H9 (cell line): ENCODE measurements at regions not wholly inside any gene's neighbourhood (a gene's known extent, or its start where the extent isn't known, plus 50 kb on each side); places are given as distances from the start of the nearest gene placed in this dataset.

Experiments used
- DNase-seq: peaks from one replicate; pipeline ENCODE4 v3.0.0-alpha.2; 2017
- H2AFZ ChIP-seq: one replicate; pipeline ENCODE4 v1.6.1; 2013; ENCODE audit warnings: mild to moderate bottlenecking, low read length, control low read depth, moderate library complexity
- H2AK5ac ChIP-seq: 2 replicates; pipeline ENCODE4 v1.6.1; 2013; ENCODE audit warnings: low read length, control low read depth, mixed read lengths; ENCODE audit not compliant: insufficient read length
- H2BK120ac ChIP-seq: one replicate; pipeline ENCODE4 v1.6.1; 2013; ENCODE audit warnings: low read depth, mild to moderate bottlenecking, low read length, control low read depth, inconsistent platforms; ENCODE audit not compliant: poor library complexity, severe bottlenecking
- H2BK12ac ChIP-seq: 2 replicates; pipeline ENCODE4 v1.6.1; 2013; ENCODE audit warnings: low read length, control low read depth, mixed read lengths, low read depth; ENCODE audit not compliant: insufficient read length
- H2BK15ac ChIP-seq: 2 replicates; pipeline ENCODE4 v1.6.1; 2013; ENCODE audit warnings: low read depth, low read length, control low read depth
- H2BK20ac ChIP-seq: one replicate; pipeline ENCODE4 v1.6.1; 2013; ENCODE audit warnings: low read depth, mild to moderate bottlenecking, low read length, control low read depth, inconsistent platforms; ENCODE audit not compliant: poor library complexity, severe bottlenecking
- H2BK5ac ChIP-seq: 2 replicates; pipeline ENCODE4 v1.6.1; 2013; ENCODE audit warnings: low read length, control low read depth, mixed read lengths; ENCODE audit not compliant: insufficient read length
- H3K14ac ChIP-seq: 2 replicates; pipeline ENCODE4 v1.6.1; 2013; ENCODE audit warnings: low read length, control low read depth; ENCODE audit not compliant: insufficient read depth
- H3K18ac ChIP-seq: 2 replicates; pipeline ENCODE4 v1.6.1; 2013; ENCODE audit warnings: low read depth, mild to moderate bottlenecking, mixed read lengths, low read length, control low read depth; ENCODE audit not compliant: insufficient read length
- H3K23ac ChIP-seq: 2 replicates; pipeline ENCODE4 v1.6.1; 2013; ENCODE audit warnings: low read length, control low read depth, mixed read lengths, low read depth; ENCODE audit not compliant: insufficient read length
- H3K23me2 ChIP-seq: 2 replicates; pipeline ENCODE4 v1.6.1; 2013; ENCODE audit warnings: low read depth, mild to moderate bottlenecking, mixed read lengths, low read length, control low read depth; ENCODE audit not compliant: insufficient read length, poor library complexity, severe bottlenecking
- H3K27ac ChIP-seq: 2 replicates; pipeline ENCODE4 v1.5.1; 2013; ENCODE audit warnings: low read length, control low read depth, mixed read lengths, low read depth; ENCODE audit not compliant: insufficient read length
- H3K27me3 ChIP-seq: 2 replicates; pipeline ENCODE4 v1.6.1; 2013; ENCODE audit warnings: low read length, control low read depth, inconsistent platforms; ENCODE audit not compliant: insufficient read depth
- H3K4ac ChIP-seq: 2 replicates; pipeline ENCODE4 v1.6.1; 2013; ENCODE audit warnings: low read depth, mild to moderate bottlenecking, control low read depth, inconsistent platforms, low read length, moderate library complexity
- H3K4me1 ChIP-seq: 2 replicates; pipeline ENCODE4 v1.6.1; 2013; ENCODE audit warnings: low read length, control low read depth, inconsistent platforms; ENCODE audit not compliant: insufficient read depth
- H3K4me2 ChIP-seq: 2 replicates; pipeline ENCODE4 v1.6.1; 2013; ENCODE audit warnings: low read length, control low read depth, mixed read lengths; ENCODE audit not compliant: insufficient read length, insufficient read depth
- H3K56ac ChIP-seq: 2 replicates; pipeline ENCODE4 v1.6.1; 2013; ENCODE audit warnings: low read depth, mild to moderate bottlenecking, mixed read lengths, low read length, control low read depth; ENCODE audit not compliant: insufficient read length
- H3K79me1 ChIP-seq: 2 replicates; pipeline ENCODE4 v1.6.1; 2013; ENCODE audit warnings: low read depth, mild to moderate bottlenecking, moderate library complexity, low read length, control low read depth, inconsistent platforms; ENCODE audit not compliant: insufficient read depth, poor library complexity, severe bottlenecking
- H3K79me2 ChIP-seq: 2 replicates; pipeline ENCODE4 v1.6.1; 2013; ENCODE audit warnings: low read length, control low read depth, inconsistent platforms; ENCODE audit not compliant: insufficient read depth
- H3K9ac ChIP-seq: 2 replicates; pipeline ENCODE4 v1.6.1; 2013; ENCODE audit warnings: low read length, control low read depth, mixed read lengths; ENCODE audit not compliant: insufficient read length; ENCODE audit errors: extremely low read depth
- H3K9me3 ChIP-seq: one replicate; pipeline ENCODE4 v1.6.1; 2013; ENCODE audit warnings: low read depth, low read length, inconsistent platforms; ENCODE audit not compliant: control insufficient read depth
- H3T11ph ChIP-seq: one replicate; pipeline ENCODE4 v1.6.1; 2013; ENCODE audit warnings: mild to moderate bottlenecking, low read length, control low read depth, inconsistent platforms
- H4K20me1 ChIP-seq: one replicate; pipeline ENCODE4 v1.6.1; 2013; ENCODE audit not compliant: control insufficient read depth, insufficient read length, insufficient read depth
- H4K5ac ChIP-seq: 2 replicates; pipeline ENCODE4 v1.6.1; 2013; ENCODE audit warnings: low read depth, mild to moderate bottlenecking, mixed read lengths, low read length, control low read depth; ENCODE audit not compliant: insufficient read length
- H4K8ac ChIP-seq: replicated peaks from 2 replicates; pipeline ENCODE4 v1.6.1; 2013; ENCODE audit warnings: low read length, control low read depth, mixed read lengths, low read depth; ENCODE audit not compliant: insufficient read length
- H4K91ac ChIP-seq: 2 replicates; pipeline ENCODE4 v1.6.1; 2013; ENCODE audit warnings: low read depth, mild to moderate bottlenecking, moderate library complexity, mixed read lengths, low read length, control low read depth; ENCODE audit not compliant: insufficient read length
- H3K27ac Mint-ChIP-seq, 3 experiments: 2 replicates in 2 of 3; 3 replicates in 1 of 3; pipeline ENCODE4 v1.8.0; 2020 to 2021; ENCODE audit warnings: mixed read lengths in 3 of 3, mild to moderate bottlenecking in 1 of 3, moderate library complexity in 1 of 3
- H3K27me3 Mint-ChIP-seq: 2 replicates; pipeline ENCODE4 v1.8.0; 2021; ENCODE audit warnings: low read depth, mild to moderate bottlenecking, moderate library complexity, mixed read lengths
- H3K36me3 Mint-ChIP-seq, 3 experiments: 2 replicates in 2 of 3; 3 replicates in 1 of 3; pipeline ENCODE4 v1.8.0; 2020 to 2021; ENCODE audit warnings: low read depth in 3 of 3, mixed read lengths in 3 of 3; ENCODE audit not compliant: insufficient read depth in 1 of 3
- H3K4me1 Mint-ChIP-seq, 2 experiments: 2 replicates each; pipeline ENCODE4 v1.8.0; 2020; ENCODE audit warnings: mixed read lengths in 2 of 2
- H3K4me3 Mint-ChIP-seq, 2 experiments: 2 replicates in 1 of 2; 3 replicates in 1 of 2; pipeline ENCODE4 v1.8.0; 2020 to 2021; ENCODE audit warnings: mild to moderate bottlenecking in 2 of 2, mixed read lengths in 2 of 2, moderate library complexity in 1 of 2
- H3K9me3 Mint-ChIP-seq, 2 experiments: 2 replicates in 1 of 2; 3 replicates in 1 of 2; pipeline ENCODE4 v1.8.0; 2020; ENCODE audit warnings: mild to moderate bottlenecking in 2 of 2, mixed read lengths in 2 of 2, moderate library complexity in 1 of 2
- CTCF ChIP-seq: fragments of 200-600 bp; sonication (generic); conservative IDR thresholded peaks from 3 replicates; pipeline ENCODE4 v1.8.0; 2021; ENCODE audit warnings: antibody characterized with exemption, mild to moderate bottlenecking
- WGBS: extraction: QIAGEN DNeasy Blood & Tissue Kit; methylation state at CpG from one replicate; pipeline ENCODE4 v1.1.7; 2013; ENCODE audit warnings: missing lambda C conversion rate, low lambda C conversion rate, mixed read lengths; ENCODE audit not compliant: insufficient read length; ENCODE audit errors: extremely low coverage; 5-methylcytosine and 5-hydroxymethylcytosine counted together

GRCh38 chr20:60453388-60454246 is 495.4 kb downstream of the CDH26 start:
- no peaks in the 10 kb centered on the region for H3K9me3 Mint-ChIP-seq
- Histone ChIP-seq H3K4me1 (no peaks in the 10 kb centered on the region), H3K4ac (no peak overlapping the region), H3K9me3 (no peaks in the 10 kb centered on the region), H3K14ac (no peak overlapping the region), H3K18ac (no peak overlapping the region), H3T11ph (no peak overlapping the region), H2BK20ac (no peak overlapping the region), H3K4me2 (no peak overlapping the region), H3K79me2 (no peaks in the 10 kb centered on the region), H3K23me2 (no peaks in the 10 kb centered on the region), H2BK12ac (no peak overlapping the region), H2AFZ (no peak overlapping the region), H2BK120ac (no peak overlapping the region), H3K27ac (no peak overlapping the region), H4K5ac (no peak overlapping the region), H4K8ac (no peak overlapping the region), H3K27me3 (no peaks in the 10 kb centered on the region), H3K9ac (no peak overlapping the region), H3K23ac (no peak overlapping the region), H2AK5ac (no peak overlapping the region), H4K20me1 (no peaks in the 10 kb centered on the region), H3K56ac (no peak overlapping the region), H4K91ac (no peak overlapping the region), H3K79me1 (no peaks in the 10 kb centered on the region), H2BK5ac (no peak overlapping the region), H2BK15ac (no peak overlapping the region)
- H3K27ac Mint-ChIP-seq: no peak overlapping the region
- peaks cover 2 to 7% of the 10 kb centered on the region in 2 experiments; a peak in 2 of 4 replicates for H3K4me1 Mint-ChIP-seq
- TF ChIP-seq CTCF: peak; percentile 69
- H3K27me3 Mint-ChIP-seq: no peaks in the 10 kb centered on the region; the same call in none of the 2 replicates
- peak; percentile 72 for DNase-seq
- no CpG with 5 or more reads among the region's 11 CpGs for WGBS
- H3K4me3 Mint-ChIP-seq: no peak overlapping the region
- H3K36me3 Mint-ChIP-seq: no peaks in the 10 kb centered on the region
